ENCODE measurements at regions not wholly inside any gene's neighbourhood (a gene's known extent, or its start where the extent isn't known, plus 50 kb on each side); places are given as distances from the start of the nearest gene placed in this dataset.
"Not testable (repeated sequence)": the region's sequence is repeated elsewhere in the genome, so short reads cannot be mapped to it uniquely, and the experiment has no call there.

DNA sequence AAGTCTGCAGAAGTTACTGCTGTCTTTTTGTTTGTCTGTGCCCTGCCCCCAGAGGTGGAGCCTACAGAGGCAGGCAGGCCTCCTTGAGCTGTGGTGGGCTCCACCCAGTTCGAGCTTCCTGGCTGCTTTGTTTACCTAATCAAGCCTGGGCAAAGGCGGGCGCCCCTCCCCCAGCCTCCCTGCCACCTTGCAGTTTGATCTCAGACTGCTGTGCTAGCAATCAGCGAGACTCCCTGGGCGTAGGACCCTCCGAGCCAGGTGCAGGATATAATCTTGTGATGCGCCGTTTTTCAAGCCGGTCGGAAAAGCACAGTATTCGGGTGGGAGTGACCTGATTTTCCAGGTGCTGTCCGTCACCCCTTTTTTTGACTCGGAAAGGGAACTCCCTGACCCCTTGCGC, 75.2 kb downstream of the RPRM start:
- H3K4me2 ChIP-seq (ENCODE audit: low read depth, low read length); H3K27me3 ChIP-seq (ENCODE audit: control insufficient read depth in 1 of 2, insufficient read depth in 2 of 2, low read length in 2 of 2); in situ Hi-C loops (cut with HindIII; ENCODE audit: extremely low pct_ligation_motif_present, low pct_unique_long_range_greater_than_20kb); POLR2A ChIA-PET; H3K4me1 ChIP-seq (ENCODE audit: insufficient read depth, low read length); ATAC-seq; FAIRE-seq; H3K9me3 ChIP-seq (ENCODE audit: low read length); H3K79me2 ChIP-seq (ENCODE audit: insufficient read depth, low read length); BruUV-seq (replicated peaks); H4K20me1 ChIP-seq (ENCODE audit: insufficient read depth, low read length); DNase-seq (ENCODE audit: low spot score); H2AFZ ChIP-seq (ENCODE audit: low read length); H3K36me3 ChIP-seq (replicated peaks in 1 of 2; ENCODE audit: control insufficient read depth in 1 of 2, insufficient read depth in 2 of 2, low read length in 2 of 2); H3K4me3 ChIP-seq (replicated peaks in 1 of 3; ENCODE audit: insufficient read depth in 1 of 3, low read depth in 2 of 3, low read length in 3 of 3); intact Hi-C loops (cut with micrococcal nuclease; ENCODE audit: unreplicated experiment); H3K9ac ChIP-seq (ENCODE audit: insufficient read depth, low read depth, low read length); H3K27ac ChIP-seq (ENCODE audit: extremely low read length, insufficient read depth, low read length); CTCF ChIA-PET (ENCODE audit: low intra/inter-chr PET ratio, low total read pairs): not testable (repeated sequence)
- WGBS (ENCODE audit: low lambda C conversion rate), result 43% methylated on average over 5 of the region's 14 CpGs
- TF ChIP-seq, protein P1, sequence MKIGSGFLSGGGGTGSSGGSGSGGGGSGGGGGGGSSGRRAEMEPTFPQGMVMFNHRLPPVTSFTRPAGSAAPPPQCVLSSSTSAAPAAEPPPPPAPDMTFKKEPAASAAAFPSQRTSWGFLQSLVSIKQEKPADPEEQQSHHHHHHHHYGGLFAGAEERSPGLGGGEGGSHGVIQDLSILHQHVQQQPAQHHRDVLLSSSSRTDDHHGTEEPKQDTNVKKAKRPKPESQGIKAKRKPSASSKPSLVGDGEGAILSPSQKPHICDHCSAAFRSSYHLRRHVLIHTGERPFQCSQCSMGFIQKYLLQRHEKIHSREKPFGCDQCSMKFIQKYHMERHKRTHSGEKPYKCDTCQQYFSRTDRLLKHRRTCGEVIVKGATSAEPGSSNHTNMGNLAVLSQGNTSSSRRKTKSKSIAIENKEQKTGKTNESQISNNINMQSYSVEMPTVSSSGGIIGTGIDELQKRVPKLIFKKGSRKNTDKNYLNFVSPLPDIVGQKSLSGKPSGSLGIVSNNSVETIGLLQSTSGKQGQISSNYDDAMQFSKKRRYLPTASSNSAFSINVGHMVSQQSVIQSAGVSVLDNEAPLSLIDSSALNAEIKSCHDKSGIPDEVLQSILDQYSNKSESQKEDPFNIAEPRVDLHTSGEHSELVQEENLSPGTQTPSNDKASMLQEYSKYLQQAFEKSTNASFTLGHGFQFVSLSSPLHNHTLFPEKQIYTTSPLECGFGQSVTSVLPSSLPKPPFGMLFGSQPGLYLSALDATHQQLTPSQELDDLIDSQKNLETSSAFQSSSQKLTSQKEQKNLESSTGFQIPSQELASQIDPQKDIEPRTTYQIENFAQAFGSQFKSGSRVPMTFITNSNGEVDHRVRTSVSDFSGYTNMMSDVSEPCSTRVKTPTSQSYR (CRISPR knock-in tag; IDR thresholded peaks at IDR 0.05; ENCODE audit: borderline replicate concordance), result peak; percentile 55; the same call in 1 of the 2 replicates

DNA sequence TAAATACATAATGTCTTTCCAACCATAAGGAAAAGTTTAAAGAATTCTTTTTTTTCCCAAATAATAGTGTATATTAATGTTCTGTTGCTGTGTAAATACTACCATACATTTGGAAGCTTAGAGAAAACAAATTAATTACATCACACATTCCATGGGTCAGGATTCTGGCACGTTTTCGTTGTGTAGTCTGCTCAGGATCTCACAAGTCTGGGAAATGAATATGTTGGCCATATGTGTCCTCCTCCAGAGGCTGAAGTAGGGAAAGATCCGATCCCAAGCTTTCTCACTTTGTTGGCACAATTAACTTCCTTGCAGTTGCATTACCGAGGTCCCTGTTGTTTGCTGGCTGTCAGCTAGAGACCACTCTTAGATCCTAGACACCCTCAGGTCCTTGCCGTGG, 83.9 kb downstream of the RPRM start:
- H3K79me2 ChIP-seq (ENCODE audit: insufficient read depth, low read length), result no peaks in the 10 kb centered on the region
- no peak overlapping the region for H2AFZ ChIP-seq (ENCODE audit: low read length)
- ATAC-seq (no peak), DNase-seq (ENCODE audit: low spot score) (no peak), FAIRE-seq (no peak)
- no peak overlapping the region for H3K27ac ChIP-seq (ENCODE audit: extremely low read length, insufficient read depth, low read length)
- no peaks in the 10 kb centered on the region for H3K9me3 ChIP-seq (ENCODE audit: low read length)
- H3K4me2 ChIP-seq (ENCODE audit: low read depth, low read length), result no peak overlapping the region
- in situ Hi-C loops (cut with HindIII; ENCODE audit: extremely low pct_ligation_motif_present, low pct_unique_long_range_greater_than_20kb), result no loop called here
- no peaks in the 10 kb centered on the region for H3K27me3 ChIP-seq (ENCODE audit: control insufficient read depth in 1 of 2, insufficient read depth in 2 of 2, low read length in 2 of 2)
- ChIA-PET CTCF (ENCODE audit: low intra/inter-chr PET ratio, low total read pairs) (no interaction called here), POLR2A (no interaction called here)
- no peaks in the 10 kb centered on the region for H3K36me3 ChIP-seq (replicated peaks in 1 of 2; ENCODE audit: control insufficient read depth in 1 of 2, insufficient read depth in 2 of 2, low read length in 2 of 2)
- WGBS (ENCODE audit: low lambda C conversion rate), result 2% methylated on average over 5 of the region's 5 CpGs
- H4K20me1 ChIP-seq (ENCODE audit: insufficient read depth, low read length), result no peaks in the 10 kb centered on the region
- no TSS peak for BruUV-seq (replicated peaks)
- H3K4me3 ChIP-seq (replicated peaks in 1 of 3; ENCODE audit: insufficient read depth in 1 of 3, low read depth in 2 of 3, low read length in 3 of 3), result no peak overlapping the region
- intact Hi-C loops (cut with micrococcal nuclease; ENCODE audit: unreplicated experiment), result no loop called here
- no peaks in the 10 kb centered on the region for H3K4me1 ChIP-seq (ENCODE audit: insufficient read depth, low read length)
- no peak overlapping the region for H3K9ac ChIP-seq (ENCODE audit: insufficient read depth, low read depth, low read length)
- TF ChIP-seq ZNF747 (CRISPR knock-in tag; IDR thresholded peaks at IDR 0.05; ENCODE audit: borderline replicate concordance), result no peak
- no peak for TF ChIP-seq ZFP36L1 (CRISPR knock-in tag; IDR thresholded peaks at IDR 0.05)
- TF ChIP-seq TCF7L2 (IDR thresholded peaks at IDR 0.05; ENCODE audit: low read depth, low read length), result no peak
- TF ChIP-seq ZNF607 (CRISPR knock-in tag; IDR thresholded peaks at IDR 0.05; ENCODE audit: borderline replicate concordance), result no peak
- TF ChIP-seq ZNF724P (CRISPR knock-in tag; IDR thresholded peaks at IDR 0.05; ENCODE audit: borderline replicate concordance), result no peak
- TF ChIP-seq KLF16 (CRISPR knock-in tag; IDR thresholded peaks at IDR 0.05), result no peak
- no peak for TF ChIP-seq ZNF10 (CRISPR knock-in tag; IDR thresholded peaks at IDR 0.05; ENCODE audit: borderline replicate concordance, low read depth)
- no peak for TF ChIP-seq HNF4G (IDR thresholded peaks at IDR 0.05; ENCODE audit: borderline replicate concordance, low read depth, low read length)
- no peak for TF ChIP-seq HNF4G (CRISPR knock-in tag; IDR thresholded peaks at IDR 0.05; ENCODE audit: borderline replicate concordance, low read depth)
- TF ChIP-seq ZFP1 (CRISPR knock-in tag; IDR thresholded peaks at IDR 0.05), result no peak
- TF ChIP-seq NCOA1 (CRISPR knock-in tag; IDR thresholded peaks at IDR 0.05), result no peak
- TF ChIP-seq GABPB1 (CRISPR knock-in tag; IDR thresholded peaks at IDR 0.05), result no peak
- no peak for TF ChIP-seq HHEX (CRISPR knock-in tag; IDR thresholded peaks at IDR 0.05)
- TF ChIP-seq, protein P2, sequence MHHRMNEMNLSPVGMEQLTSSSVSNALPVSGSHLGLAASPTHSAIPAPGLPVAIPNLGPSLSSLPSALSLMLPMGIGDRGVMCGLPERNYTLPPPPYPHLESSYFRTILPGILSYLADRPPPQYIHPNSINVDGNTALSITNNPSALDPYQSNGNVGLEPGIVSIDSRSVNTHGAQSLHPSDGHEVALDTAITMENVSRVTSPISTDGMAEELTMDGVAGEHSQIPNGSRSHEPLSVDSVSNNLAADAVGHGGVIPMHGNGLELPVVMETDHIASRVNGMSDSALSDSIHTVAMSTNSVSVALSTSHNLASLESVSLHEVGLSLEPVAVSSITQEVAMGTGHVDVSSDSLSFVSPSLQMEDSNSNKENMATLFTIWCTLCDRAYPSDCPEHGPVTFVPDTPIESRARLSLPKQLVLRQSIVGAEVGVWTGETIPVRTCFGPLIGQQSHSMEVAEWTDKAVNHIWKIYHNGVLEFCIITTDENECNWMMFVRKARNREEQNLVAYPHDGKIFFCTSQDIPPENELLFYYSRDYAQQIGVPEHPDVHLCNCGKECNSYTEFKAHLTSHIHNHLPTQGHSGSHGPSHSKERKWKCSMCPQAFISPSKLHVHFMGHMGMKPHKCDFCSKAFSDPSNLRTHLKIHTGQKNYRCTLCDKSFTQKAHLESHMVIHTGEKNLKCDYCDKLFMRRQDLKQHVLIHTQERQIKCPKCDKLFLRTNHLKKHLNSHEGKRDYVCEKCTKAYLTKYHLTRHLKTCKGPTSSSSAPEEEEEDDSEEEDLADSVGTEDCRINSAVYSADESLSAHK (CRISPR knock-in tag; IDR thresholded peaks at IDR 0.05; ENCODE audit: borderline replicate concordance), result no peak
- no peak for TF ChIP-seq FOXJ3 (CRISPR knock-in tag; IDR thresholded peaks at IDR 0.05; ENCODE audit: borderline replicate concordance)

Data from HepG2 (cell line).